ENCODE measurements at regions not wholly inside any gene's neighbourhood (a gene's known extent, or its start where the extent isn't known, plus 50 kb on each side); places are given as distances from the start of the nearest gene placed in this dataset.

DNA sequence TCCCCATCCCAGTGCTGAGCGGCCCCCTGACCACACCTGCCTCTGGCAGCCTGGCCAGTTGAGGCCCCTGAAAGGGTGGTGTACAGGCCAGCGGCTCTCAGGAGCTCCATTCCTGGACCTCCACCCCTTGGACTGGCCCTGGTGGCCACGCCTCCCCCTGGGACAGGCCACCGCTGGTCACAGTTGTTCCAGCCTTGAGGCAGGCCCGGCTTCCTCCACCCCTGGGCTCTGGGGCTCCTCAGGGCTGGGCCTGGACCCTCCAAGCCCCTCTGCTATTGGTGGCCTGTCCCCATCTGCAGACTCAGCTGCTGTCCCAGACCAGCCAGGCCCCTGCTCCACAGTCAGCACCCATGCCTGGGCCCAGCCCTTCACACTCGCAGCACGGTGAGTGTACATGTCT is 93.2 kb upstream of the NKX1-1 start:
- no peak for DNase-seq (ENCODE audit: low read depth)

- no peak for DNase-seq (ENCODE audit: low read depth)
These were observed 91.1 kb upstream of the NKX1-1 start for GRCh38 chr4:1497189-1497801.

DNA sequence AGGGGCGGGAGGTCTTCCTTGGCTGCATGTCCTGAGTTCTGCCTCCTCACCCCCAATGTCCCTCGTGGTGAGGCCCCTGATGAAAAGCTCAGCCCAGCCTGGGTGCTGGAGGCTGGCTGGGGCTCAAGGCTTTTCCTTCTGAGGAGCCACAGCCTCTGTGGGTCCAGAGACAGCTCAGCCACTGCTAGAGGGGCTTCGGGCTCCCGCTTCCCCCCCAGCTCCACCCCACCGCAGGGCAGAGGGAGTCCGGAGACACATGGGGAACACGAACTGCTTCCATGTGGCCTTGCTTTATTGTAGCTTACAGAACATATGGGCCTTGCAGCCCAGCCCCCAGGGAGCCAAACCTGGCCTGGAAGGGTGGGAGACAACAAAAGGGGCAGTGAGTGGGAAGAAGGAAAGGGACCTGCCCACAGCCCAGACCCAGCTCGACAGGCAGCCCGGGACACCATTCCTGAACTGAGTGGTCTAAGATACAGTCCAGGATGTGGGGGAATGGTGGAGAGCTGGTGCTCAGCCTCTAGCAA is 89.9 kb upstream of the NKX1-1 start:
- no peak for DNase-seq (ENCODE audit: low read depth)

GRCh38 chr4:1495416-1496115 is 89.3 kb upstream of the NKX1-1 start:
- no peak for DNase-seq (ENCODE audit: low read depth)

GRCh38 chr4:1494416-1495315 is 88.4 kb upstream of the NKX1-1 start:
- DNase-seq (ENCODE audit: low read depth), result no peak

GRCh38 chr4:1493540-1494287 is 87.5 kb upstream of the NKX1-1 start:
- DNase-seq (ENCODE audit: low read depth), result no peak

GRCh38 chr4:1492651-1493539 is 86.7 kb upstream of the NKX1-1 start:
- DNase-seq (ENCODE audit: low read depth), result no peak

DNA sequence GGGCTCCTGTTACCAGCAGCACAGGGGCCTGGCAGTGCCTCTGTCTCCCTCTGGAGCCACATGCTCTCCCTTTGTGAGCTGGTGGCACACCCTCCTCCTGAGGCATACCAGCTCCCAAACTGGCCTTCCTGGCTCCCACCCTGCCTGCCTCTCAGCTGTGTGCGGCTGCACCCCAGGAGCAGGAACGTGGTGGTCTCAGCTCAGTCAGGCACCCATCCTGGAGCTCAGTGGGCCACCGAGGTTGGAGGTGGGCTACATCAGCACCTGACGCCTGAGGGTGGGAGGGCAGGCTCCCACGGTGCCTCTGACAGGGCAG is 85.9 kb upstream of the NKX1-1 start:
- DNase-seq (ENCODE audit: low read depth), result no peak

- no peak for DNase-seq (ENCODE audit: low read depth)
These were observed 85.3 kb upstream of the NKX1-1 start for GRCh38 chr4:1491328-1492141.

DNA sequence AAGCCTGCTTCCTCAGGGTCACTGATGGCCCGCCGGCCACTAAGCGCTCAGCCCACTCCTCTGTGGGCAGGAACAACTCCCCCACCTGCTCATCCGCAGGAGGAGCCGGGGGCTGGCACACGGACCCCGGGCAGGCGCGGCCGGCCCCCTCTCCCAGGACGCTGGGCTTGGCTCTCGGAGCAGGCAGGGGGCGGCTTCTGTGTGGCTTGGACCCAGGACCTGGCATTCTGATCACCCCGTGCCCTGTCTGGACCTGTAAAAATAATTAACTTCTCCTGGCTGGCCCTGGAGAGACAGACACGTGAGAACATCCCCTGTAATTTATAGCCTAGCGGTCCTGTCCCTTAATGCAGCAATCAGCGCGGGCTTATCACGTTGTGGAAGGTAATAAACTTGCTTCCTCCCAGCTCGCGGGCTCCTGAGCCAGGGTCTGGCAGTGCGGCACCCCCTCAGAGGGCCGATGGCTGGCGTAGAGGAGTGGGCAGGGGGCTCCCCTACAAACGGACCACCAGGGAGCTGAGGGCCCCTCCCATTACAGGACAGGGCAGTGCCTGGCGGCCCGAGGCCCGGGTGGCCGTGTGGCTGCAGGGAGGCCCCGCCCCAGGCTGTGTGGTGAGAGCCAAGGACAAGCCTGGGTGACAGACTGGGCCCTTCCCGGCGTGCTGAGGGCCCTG is 84.5 kb upstream of the NKX1-1 start:
- no peak for DNase-seq (ENCODE audit: low read depth)

DNA sequence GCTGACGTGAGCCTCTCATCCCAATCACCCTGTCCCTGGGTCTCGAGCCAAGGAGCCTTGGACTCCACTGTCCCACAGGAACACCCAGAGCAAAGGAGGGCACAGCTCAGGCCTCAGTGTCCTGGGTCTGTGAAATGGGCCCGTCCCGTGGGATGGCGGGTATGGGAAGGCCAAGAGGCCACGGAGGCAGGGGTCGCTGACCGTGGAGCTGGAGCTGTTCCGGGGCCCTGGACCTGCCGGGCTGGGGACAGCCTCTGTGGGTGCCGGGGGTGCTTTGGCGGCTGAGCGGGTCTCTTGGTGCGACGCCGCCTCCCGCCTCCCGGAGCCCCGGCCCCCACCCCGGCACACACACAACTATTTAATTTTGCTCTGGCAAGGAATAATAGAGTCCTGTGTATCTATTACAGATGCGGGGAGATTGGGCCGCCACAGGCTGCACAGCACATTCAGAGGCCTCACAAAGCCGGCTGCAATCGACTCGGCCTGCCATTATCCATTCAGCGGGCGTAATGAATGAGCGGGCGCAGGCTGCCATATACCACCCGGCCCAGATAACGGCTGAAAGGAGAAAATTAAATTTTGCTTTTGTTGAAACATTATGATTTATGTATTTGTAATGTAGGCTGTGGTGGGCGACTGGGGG is 83.9 kb upstream of the NKX1-1 start:
- DNase-seq (ENCODE audit: low read depth), result no peak

DNA sequence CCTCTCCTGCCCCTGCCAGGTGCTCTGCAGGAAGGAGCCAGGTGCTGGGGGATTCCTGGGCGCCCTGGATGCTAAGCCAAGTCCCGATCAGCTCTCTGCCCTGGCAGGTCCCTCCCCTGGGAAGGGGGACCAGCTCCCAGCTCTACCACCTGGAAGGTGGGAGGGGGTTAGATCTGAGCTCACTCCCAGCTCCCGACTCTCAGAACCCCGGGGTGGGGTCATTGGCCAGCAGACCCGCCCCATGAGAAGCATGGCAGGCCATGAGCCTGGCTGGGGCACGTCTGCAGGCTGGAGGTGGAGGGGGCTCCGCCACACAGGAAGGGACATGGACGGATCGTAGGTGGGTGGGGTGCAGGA is 83.4 kb upstream of the NKX1-1 start:
- no peak for DNase-seq (ENCODE audit: low read depth)

- DNase-seq (ENCODE audit: low read depth), result no peak
These were observed 82.8 kb upstream of the NKX1-1 start for GRCh38 chr4:1488831-1489638.

- no peak for DNase-seq (ENCODE audit: low read depth)
These were observed 82.1 kb upstream of the NKX1-1 start for GRCh38 chr4:1488357-1488756.

- DNase-seq (ENCODE audit: low read depth), result no peak
These were observed 81.5 kb upstream of the NKX1-1 start for GRCh38 chr4:1487761-1488160.

DNA sequence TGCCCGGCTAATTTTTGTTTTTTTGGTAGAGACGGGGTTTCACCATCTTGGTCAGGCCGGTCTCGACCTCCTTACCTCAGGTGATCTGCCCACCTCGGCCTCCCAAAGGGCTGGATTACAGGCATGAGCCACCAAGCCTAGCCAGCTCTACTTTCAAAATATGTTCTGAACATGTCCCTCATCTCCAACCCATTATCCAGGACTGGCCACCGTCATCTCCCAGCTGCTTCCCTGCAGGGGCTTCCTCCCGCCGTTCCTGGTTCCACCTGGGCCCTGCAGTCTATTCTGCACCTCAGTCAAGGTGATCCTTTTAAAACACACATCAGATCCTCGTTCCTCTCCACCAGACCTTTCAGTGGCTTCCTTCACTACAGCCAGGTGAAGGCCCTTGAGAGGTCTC is 80.9 kb upstream of the NKX1-1 start:
- no peak for DNase-seq (ENCODE audit: low read depth)

DNA sequence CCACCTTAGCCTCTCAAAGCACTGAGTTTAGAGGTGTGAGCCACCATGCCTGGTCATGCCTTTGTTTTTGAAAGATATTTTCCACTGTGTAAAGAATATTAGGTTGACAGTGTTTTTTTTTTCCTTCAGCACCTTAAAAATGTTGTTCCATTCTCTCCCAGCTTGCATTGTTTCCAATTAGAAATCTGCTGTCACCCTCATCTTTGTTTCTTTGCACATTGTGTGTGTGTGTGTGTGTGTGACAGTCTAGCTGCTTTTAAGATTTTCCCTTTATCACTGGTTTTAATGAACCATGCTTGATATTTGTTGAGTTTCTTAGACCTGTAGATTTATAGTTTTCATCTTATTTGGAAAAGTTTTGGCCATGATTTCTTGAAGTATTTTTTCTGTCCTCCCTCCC is 79.0 kb upstream of the NKX1-1 start:
- no peak for DNase-seq (ENCODE audit: low read depth)

GRCh38 chr4:1480720-1481119 is 74.5 kb upstream of the NKX1-1 start:
- no peak for DNase-seq (ENCODE audit: low read depth)
